ENCODE measurements at regions not wholly inside any gene's neighbourhood (a gene's known extent, or its start where the extent isn't known, plus 50 kb on each side); places are given as distances from the start of the nearest gene placed in this dataset.

- Histone ChIP-seq H3K4me1 (ENCODE audit: control insufficient read depth, insufficient read depth, low read length) (no peaks in the 10 kb centered on the region), H3K27me3 (replicated peaks in 1 of 2; ENCODE audit: control insufficient read depth in 2 of 2, insufficient read depth in 2 of 2, low read length in 1 of 2) (no peaks in the 10 kb centered on the region), H3K4me2 (ENCODE audit: control insufficient read depth, insufficient read depth) (no peak overlapping the region), H3K36me3 (ENCODE audit: control insufficient read depth in 2 of 2, insufficient read depth in 2 of 2, low read length in 1 of 2) (no peaks in the 10 kb centered on the region), H2AFZ (ENCODE audit: control insufficient read depth, low read depth, low read length) (no peak overlapping the region), H4K20me1 (ENCODE audit: control insufficient read depth, insufficient read depth) (no peaks in the 10 kb centered on the region), H3K9ac (ENCODE audit: control insufficient read depth, insufficient read depth, low read length) (no peak overlapping the region), H3K79me2 (ENCODE audit: control insufficient read depth, insufficient read depth, low read length) (no peaks in the 10 kb centered on the region), H3K9me3 (replicated peaks; ENCODE audit: control insufficient read depth, insufficient read depth, low read length) (no peaks in the 10 kb centered on the region), H3K4me3 (no peak overlapping the region), H3K27ac (ENCODE audit: control insufficient read depth, insufficient read depth) (no peak overlapping the region)
- ChIA-PET SMC1A (ENCODE audit: uncharacterized antibody, unreplicated experiment) (no interaction called here), RAD21 (ENCODE audit: unreplicated experiment) (no interaction called here), POLR2A (no interaction called here), CTCF (no interaction called here)
- whole genome bisulfite sequencing (ENCODE audit: insufficient coverage, insufficient replicate concordance, low lambda C conversion rate, missing lambda C conversion rate), result 48% methylated on average over 8 of the region's 8 CpGs
- TF ChIP-seq NR2F1 (conservative IDR thresholded peaks at IDR 0.05), result no peak
- TF ChIP-seq MTA2 (IDR thresholded peaks at IDR 0.05; ENCODE audit: low read depth), result no peak
- ATAC-seq (no peak), FAIRE-seq (no peak), DNase-seq (ENCODE audit: low read depth, low spot score) (no peak)
- intact Hi-C loops (cut with micrococcal nuclease; ENCODE audit: unreplicated experiment) (no loop called here), in situ Hi-C loops (cut with MboI) (no loop called here)
- no TSS peak for BruUV-seq (replicated peaks)
These were observed 673.9 kb upstream of the ANKRD30A start for GRCh38 chr10:36451391-36451970.

GRCh38 chr10:36450380-36450779 is 675.0 kb upstream of the ANKRD30A start:
- in situ Hi-C loops (cut with MboI), result no loop called here
- no peak for TF ChIP-seq NFXL1 (IDR thresholded peaks at IDR 0.05; ENCODE audit: borderline replicate concordance)
- TF ChIP-seq, protein P1, sequence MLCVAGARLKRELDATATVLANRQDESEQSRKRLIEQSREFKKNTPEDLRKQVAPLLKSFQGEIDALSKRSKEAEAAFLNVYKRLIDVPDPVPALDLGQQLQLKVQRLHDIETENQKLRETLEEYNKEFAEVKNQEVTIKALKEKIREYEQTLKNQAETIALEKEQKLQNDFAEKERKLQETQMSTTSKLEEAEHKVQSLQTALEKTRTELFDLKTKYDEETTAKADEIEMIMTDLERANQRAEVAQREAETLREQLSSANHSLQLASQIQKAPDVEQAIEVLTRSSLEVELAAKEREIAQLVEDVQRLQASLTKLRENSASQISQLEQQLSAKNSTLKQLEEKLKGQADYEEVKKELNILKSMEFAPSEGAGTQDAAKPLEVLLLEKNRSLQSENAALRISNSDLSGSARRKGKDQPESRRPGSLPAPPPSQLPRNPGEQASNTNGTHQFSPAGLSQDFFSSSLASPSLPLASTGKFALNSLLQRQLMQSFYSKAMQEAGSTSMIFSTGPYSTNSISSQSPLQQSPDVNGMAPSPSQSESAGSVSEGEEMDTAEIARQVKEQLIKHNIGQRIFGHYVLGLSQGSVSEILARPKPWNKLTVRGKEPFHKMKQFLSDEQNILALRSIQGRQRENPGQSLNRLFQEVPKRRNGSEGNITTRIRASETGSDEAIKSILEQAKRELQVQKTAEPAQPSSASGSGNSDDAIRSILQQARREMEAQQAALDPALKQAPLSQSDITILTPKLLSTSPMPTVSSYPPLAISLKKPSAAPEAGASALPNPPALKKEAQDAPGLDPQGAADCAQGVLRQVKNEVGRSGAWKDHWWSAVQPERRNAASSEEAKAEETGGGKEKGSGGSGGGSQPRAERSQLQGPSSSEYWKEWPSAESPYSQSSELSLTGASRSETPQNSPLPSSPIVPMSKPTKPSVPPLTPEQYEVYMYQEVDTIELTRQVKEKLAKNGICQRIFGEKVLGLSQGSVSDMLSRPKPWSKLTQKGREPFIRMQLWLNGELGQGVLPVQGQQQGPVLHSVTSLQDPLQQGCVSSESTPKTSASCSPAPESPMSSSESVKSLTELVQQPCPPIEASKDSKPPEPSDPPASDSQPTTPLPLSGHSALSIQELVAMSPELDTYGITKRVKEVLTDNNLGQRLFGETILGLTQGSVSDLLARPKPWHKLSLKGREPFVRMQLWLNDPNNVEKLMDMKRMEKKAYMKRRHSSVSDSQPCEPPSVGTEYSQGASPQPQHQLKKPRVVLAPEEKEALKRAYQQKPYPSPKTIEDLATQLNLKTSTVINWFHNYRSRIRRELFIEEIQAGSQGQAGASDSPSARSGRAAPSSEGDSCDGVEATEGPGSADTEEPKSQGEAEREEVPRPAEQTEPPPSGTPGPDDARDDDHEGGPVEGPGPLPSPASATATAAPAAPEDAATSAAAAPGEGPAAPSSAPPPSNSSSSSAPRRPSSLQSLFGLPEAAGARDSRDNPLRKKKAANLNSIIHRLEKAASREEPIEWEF (IDR thresholded peaks at IDR 0.05; ENCODE audit: insufficient replicate concordance, low read depth, low read length), result no peak
- TF ChIP-seq, protein P2, sequence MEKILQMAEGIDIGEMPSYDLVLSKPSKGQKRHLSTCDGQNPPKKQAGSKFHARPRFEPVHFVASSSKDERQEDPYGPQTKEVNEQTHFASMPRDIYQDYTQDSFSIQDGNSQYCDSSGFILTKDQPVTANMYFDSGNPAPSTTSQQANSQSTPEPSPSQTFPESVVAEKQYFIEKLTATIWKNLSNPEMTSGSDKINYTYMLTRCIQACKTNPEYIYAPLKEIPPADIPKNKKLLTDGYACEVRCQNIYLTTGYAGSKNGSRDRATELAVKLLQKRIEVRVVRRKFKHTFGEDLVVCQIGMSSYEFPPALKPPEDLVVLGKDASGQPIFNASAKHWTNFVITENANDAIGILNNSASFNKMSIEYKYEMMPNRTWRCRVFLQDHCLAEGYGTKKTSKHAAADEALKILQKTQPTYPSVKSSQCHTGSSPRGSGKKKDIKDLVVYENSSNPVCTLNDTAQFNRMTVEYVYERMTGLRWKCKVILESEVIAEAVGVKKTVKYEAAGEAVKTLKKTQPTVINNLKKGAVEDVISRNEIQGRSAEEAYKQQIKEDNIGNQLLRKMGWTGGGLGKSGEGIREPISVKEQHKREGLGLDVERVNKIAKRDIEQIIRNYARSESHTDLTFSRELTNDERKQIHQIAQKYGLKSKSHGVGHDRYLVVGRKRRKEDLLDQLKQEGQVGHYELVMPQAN (conservative IDR thresholded peaks at IDR 0.05), result no peak
- no peak for TF ChIP-seq ATF2 (IDR thresholded peaks at IDR 0.05; ENCODE audit: low read length)
- TF ChIP-seq RCOR1 (conservative IDR thresholded peaks at IDR 0.05; ENCODE audit: low read depth, low read length), result no peak
- TF ChIP-seq CHD1 (IDR thresholded peaks at IDR 0.05; ENCODE audit: low read depth, low read length), result no peak

More at GRCh38 chr10:36450380-36450779, 675.0 kb upstream of the ANKRD30A start:
- Histone ChIP-seq H3K4me3 (no peak overlapping the region), H3K4me2 (ENCODE audit: control insufficient read depth, insufficient read depth) (no peak overlapping the region), H4K20me1 (ENCODE audit: control insufficient read depth, insufficient read depth) (no peaks in the 10 kb centered on the region), H3K79me2 (ENCODE audit: control insufficient read depth, insufficient read depth, low read length) (no peaks in the 10 kb centered on the region), H3K27ac (ENCODE audit: control insufficient read depth, insufficient read depth) (no peak overlapping the region), H2AFZ (ENCODE audit: control insufficient read depth, low read depth, low read length) (no peak overlapping the region), H3K9me3 (replicated peaks; ENCODE audit: control insufficient read depth, insufficient read depth, low read length) (no peaks in the 10 kb centered on the region), H3K36me3 (ENCODE audit: control insufficient read depth in 2 of 2, insufficient read depth in 2 of 2, low read length in 1 of 2) (no peaks in the 10 kb centered on the region), H3K27me3 (replicated peaks in 1 of 2; ENCODE audit: control insufficient read depth in 2 of 2, insufficient read depth in 2 of 2, low read length in 1 of 2) (no peaks in the 10 kb centered on the region), H3K9ac (ENCODE audit: control insufficient read depth, insufficient read depth, low read length) (no peak overlapping the region), H3K4me1 (ENCODE audit: control insufficient read depth, insufficient read depth, low read length) (no peaks in the 10 kb centered on the region)
- ChIA-PET RAD21 (ENCODE audit: unreplicated experiment) (no interaction called here), POLR2A (no interaction called here), SMC1A (ENCODE audit: uncharacterized antibody, unreplicated experiment) (no interaction called here), CTCF (no interaction called here)
- ATAC-seq (no peak), FAIRE-seq (no peak), DNase-seq (ENCODE audit: low read depth, low spot score) (no peak)
- intact Hi-C loops (cut with micrococcal nuclease; ENCODE audit: unreplicated experiment), result no loop called here
- no TSS peak for BruUV-seq (replicated peaks)
- WGBS (ENCODE audit: insufficient coverage, insufficient replicate concordance, low lambda C conversion rate, missing lambda C conversion rate), result 22% methylated on average over 6 of the region's 8 CpGs
